ENCODE measurements at regions not wholly inside any gene's neighbourhood (a gene's known extent, or its start where the extent isn't known, plus 50 kb on each side); places are given as distances from the start of the nearest gene placed in this dataset.
"Not testable (repeated sequence)": the region's sequence is repeated elsewhere in the genome, so short reads cannot be mapped to it uniquely, and the experiment has no call there.

- DNase-seq = no peak
Observed at GRCh38 chr14:40347675-40348074, 915.4 kb upstream of the FBXO33 start.

- DNase-seq = no peak
Observed at GRCh38 chr14:40346275-40346674, 914.0 kb upstream of the FBXO33 start.

- DNase-seq = no peak
Observed at GRCh38 chr14:40345334-40345733, 913.1 kb upstream of the FBXO33 start.

GRCh38 chr14:40340708-40341107 lies 908.5 kb upstream of the FBXO33 start:
- DNase-seq = no peak

GRCh38 chr14:40336846-40337245 lies 904.6 kb upstream of the FBXO33 start:
- no peak for DNase-seq

GRCh38 chr14:40326519-40326918 lies 894.3 kb upstream of the FBXO33 start:
- not testable (repeated sequence) for DNase-seq

- DNase-seq = no peak
Observed at GRCh38 chr14:40318211-40318719, 886.0 kb upstream of the FBXO33 start.

GRCh38 chr14:40317690-40318089 lies 885.5 kb upstream of the FBXO33 start:
- no peak for DNase-seq

- DNase-seq = no peak
Observed at GRCh38 chr14:40312296-40312695, 880.1 kb upstream of the FBXO33 start.

GRCh38 chr14:40309124-40309523 lies 876.9 kb upstream of the FBXO33 start:
- no peak for DNase-seq

- no peak for DNase-seq
Observed at GRCh38 chr14:40308240-40308639, 876.0 kb upstream of the FBXO33 start.

- DNase-seq = no peak
Observed at GRCh38 chr14:40296821-40297220, 864.6 kb upstream of the FBXO33 start.

GRCh38 chr14:40292664-40293063 lies 860.4 kb upstream of the FBXO33 start:
- DNase-seq = no peak

- no peak for DNase-seq
Observed at GRCh38 chr14:40282196-40282595, 850.0 kb upstream of the FBXO33 start.

- no peak for DNase-seq
Observed at GRCh38 chr14:40280652-40281051, 848.4 kb upstream of the FBXO33 start.

- no peak for DNase-seq
Observed at GRCh38 chr14:40273417-40273816, 841.2 kb upstream of the FBXO33 start.

GRCh38 chr14:40271480-40271879 lies 839.2 kb upstream of the FBXO33 start:
- DNase-seq = no peak

GRCh38 chr14:40269436-40269835 lies 837.2 kb upstream of the FBXO33 start:
- DNase-seq = no peak

- DNase-seq = no peak
Observed at GRCh38 chr14:40268236-40268635, 836.0 kb upstream of the FBXO33 start.

GRCh38 chr14:40265096-40265495 lies 832.9 kb upstream of the FBXO33 start:
- no peak for DNase-seq

GRCh38 chr14:40252817-40253447 lies 820.7 kb upstream of the FBXO33 start:
- no peak for DNase-seq

GRCh38 chr14:40248671-40249070 lies 816.4 kb upstream of the FBXO33 start:
- DNase-seq = no peak

- no peak for DNase-seq
Observed at GRCh38 chr14:40240245-40240859, 808.1 kb upstream of the FBXO33 start.

GRCh38 chr14:40232302-40232701 lies 800.1 kb upstream of the FBXO33 start:
- no peak for DNase-seq

GRCh38 chr14:40229676-40230075 lies 797.4 kb upstream of the FBXO33 start:
- DNase-seq = no peak
